ENCODE measurements at regions not wholly inside any gene's neighbourhood (a gene's known extent, or its start where the extent isn't known, plus 50 kb on each side); places are given as distances from the start of the nearest gene placed in this dataset.

GRCh38 chr7:106597014-106597413 is 63.9 kb downstream of the CCDC71L start:
- TF ChIP-seq, protein P1, sequence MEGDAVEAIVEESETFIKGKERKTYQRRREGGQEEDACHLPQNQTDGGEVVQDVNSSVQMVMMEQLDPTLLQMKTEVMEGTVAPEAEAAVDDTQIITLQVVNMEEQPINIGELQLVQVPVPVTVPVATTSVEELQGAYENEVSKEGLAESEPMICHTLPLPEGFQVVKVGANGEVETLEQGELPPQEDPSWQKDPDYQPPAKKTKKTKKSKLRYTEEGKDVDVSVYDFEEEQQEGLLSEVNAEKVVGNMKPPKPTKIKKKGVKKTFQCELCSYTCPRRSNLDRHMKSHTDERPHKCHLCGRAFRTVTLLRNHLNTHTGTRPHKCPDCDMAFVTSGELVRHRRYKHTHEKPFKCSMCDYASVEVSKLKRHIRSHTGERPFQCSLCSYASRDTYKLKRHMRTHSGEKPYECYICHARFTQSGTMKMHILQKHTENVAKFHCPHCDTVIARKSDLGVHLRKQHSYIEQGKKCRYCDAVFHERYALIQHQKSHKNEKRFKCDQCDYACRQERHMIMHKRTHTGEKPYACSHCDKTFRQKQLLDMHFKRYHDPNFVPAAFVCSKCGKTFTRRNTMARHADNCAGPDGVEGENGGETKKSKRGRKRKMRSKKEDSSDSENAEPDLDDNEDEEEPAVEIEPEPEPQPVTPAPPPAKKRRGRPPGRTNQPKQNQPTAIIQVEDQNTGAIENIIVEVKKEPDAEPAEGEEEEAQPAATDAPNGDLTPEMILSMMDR (IDR thresholded peaks at IDR 0.05) = no peak
- no peak for TF ChIP-seq POLR2A (IDR thresholded peaks at IDR 0.05)

Measured in Peyer's patch (tissue), 4 donors.